ENCODE measurements at regions not wholly inside any gene's neighbourhood (a gene's known extent, or its start where the extent isn't known, plus 50 kb on each side); places are given as distances from the start of the nearest gene placed in this dataset.

GRCh38 chr17:51422634-51423033, 162.3 kb downstream of the UTP18 start:
- H3K27me3 ChIP-seq, result peaks cover 12% of the 10 kb centered on the region
- DNase-seq (ENCODE audit: low spot score in 2 of 2), result no peak
- H3K36me3 ChIP-seq, result no peaks in the 10 kb centered on the region
- no peak overlapping the region for H3K27ac ChIP-seq
- 78% methylated on average over 3 of the region's 3 CpGs for WGBS
- no peak overlapping the region for H3K4me3 ChIP-seq
- TF ChIP-seq, protein P1, sequence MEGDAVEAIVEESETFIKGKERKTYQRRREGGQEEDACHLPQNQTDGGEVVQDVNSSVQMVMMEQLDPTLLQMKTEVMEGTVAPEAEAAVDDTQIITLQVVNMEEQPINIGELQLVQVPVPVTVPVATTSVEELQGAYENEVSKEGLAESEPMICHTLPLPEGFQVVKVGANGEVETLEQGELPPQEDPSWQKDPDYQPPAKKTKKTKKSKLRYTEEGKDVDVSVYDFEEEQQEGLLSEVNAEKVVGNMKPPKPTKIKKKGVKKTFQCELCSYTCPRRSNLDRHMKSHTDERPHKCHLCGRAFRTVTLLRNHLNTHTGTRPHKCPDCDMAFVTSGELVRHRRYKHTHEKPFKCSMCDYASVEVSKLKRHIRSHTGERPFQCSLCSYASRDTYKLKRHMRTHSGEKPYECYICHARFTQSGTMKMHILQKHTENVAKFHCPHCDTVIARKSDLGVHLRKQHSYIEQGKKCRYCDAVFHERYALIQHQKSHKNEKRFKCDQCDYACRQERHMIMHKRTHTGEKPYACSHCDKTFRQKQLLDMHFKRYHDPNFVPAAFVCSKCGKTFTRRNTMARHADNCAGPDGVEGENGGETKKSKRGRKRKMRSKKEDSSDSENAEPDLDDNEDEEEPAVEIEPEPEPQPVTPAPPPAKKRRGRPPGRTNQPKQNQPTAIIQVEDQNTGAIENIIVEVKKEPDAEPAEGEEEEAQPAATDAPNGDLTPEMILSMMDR (IDR thresholded peaks at IDR 0.05), result no peak
- TF ChIP-seq POLR2AphosphoS5 (IDR thresholded peaks at IDR 0.05) (no peak), POLR2A (IDR thresholded peaks at IDR 0.05) (no peak), EP300 (IDR thresholded peaks at IDR 0.05) (no peak)
- H3K9me3 ChIP-seq, result no peaks in the 10 kb centered on the region
- H3K4me1 ChIP-seq, result peaks cover 3% of the 10 kb centered on the region

GRCh38 chr17:51423421-51424160, 163.2 kb downstream of the UTP18 start:
- Histone ChIP-seq H3K27ac (no peak overlapping the region), H3K36me3 (no peaks in the 10 kb centered on the region), H3K4me3 (no peak overlapping the region), H3K27me3 (peaks cover 7% of the 10 kb centered on the region), H3K4me1 (peaks cover 7% of the 10 kb centered on the region), H3K9me3 (no peaks in the 10 kb centered on the region)
- 60% methylated on average over 3 of the region's 3 CpGs for WGBS
- no peak for DNase-seq (ENCODE audit: low spot score in 2 of 2)
- no peak for TF ChIP-seq POLR2A (IDR thresholded peaks at IDR 0.05)
- no peak for TF ChIP-seq POLR2AphosphoS5 (IDR thresholded peaks at IDR 0.05)
- no peak for TF ChIP-seq EP300 (IDR thresholded peaks at IDR 0.05)
- TF ChIP-seq, protein P1 (IDR thresholded peaks at IDR 0.05), result no peak

GRCh38 chr17:51425773-51426172, 165.4 kb downstream of the UTP18 start:
- DNase-seq (ENCODE audit: low spot score in 2 of 2), result no peak
- TF ChIP-seq, protein P1 (IDR thresholded peaks at IDR 0.05), result no peak
- TF ChIP-seq POLR2A (IDR thresholded peaks at IDR 0.05) (no peak), POLR2AphosphoS5 (IDR thresholded peaks at IDR 0.05) (no peak), EP300 (IDR thresholded peaks at IDR 0.05) (no peak)
- Histone ChIP-seq H3K4me1 (peaks cover 7% of the 10 kb centered on the region), H3K36me3 (no peaks in the 10 kb centered on the region), H3K27me3 (peaks cover 7% of the 10 kb centered on the region), H3K9me3 (no peaks in the 10 kb centered on the region), H3K4me3 (no peak overlapping the region), H3K27ac (no peak overlapping the region)
- 77% methylated on average over 1 of the region's 1 CpG for WGBS

GRCh38 chr17:51427323-51427811, 167.0 kb downstream of the UTP18 start:
- TF ChIP-seq POLR2A (IDR thresholded peaks at IDR 0.05), result no peak
- no peak for TF ChIP-seq EP300 (IDR thresholded peaks at IDR 0.05)
- peaks cover 7% of the 10 kb centered on the region for H3K4me1 ChIP-seq
- H3K27me3 ChIP-seq, result peaks cover 5% of the 10 kb centered on the region
- H3K27ac ChIP-seq, result no peak overlapping the region
- 53% methylated on average over 7 of the region's 7 CpGs for WGBS
- no peaks in the 10 kb centered on the region for H3K36me3 ChIP-seq
- no peaks in the 10 kb centered on the region for H3K9me3 ChIP-seq
- no peak overlapping the region for H3K4me3 ChIP-seq
- DNase-seq (ENCODE audit: low spot score in 2 of 2), result no peak

GRCh38 chr17:51427856-51428255, 167.5 kb downstream of the UTP18 start:
- TF ChIP-seq POLR2A (IDR thresholded peaks at IDR 0.05), result no peak
- TF ChIP-seq POLR2AphosphoS5 (IDR thresholded peaks at IDR 0.05), result no peak
- TF ChIP-seq EP300 (IDR thresholded peaks at IDR 0.05), result no peak
- TF ChIP-seq, protein P1 (IDR thresholded peaks at IDR 0.05), result no peak
- no peak overlapping the region for H3K27ac ChIP-seq
- 26% methylated on average over 4 of the region's 4 CpGs for WGBS
- H3K36me3 ChIP-seq, result no peaks in the 10 kb centered on the region
- no peak for DNase-seq (ENCODE audit: low spot score in 2 of 2)
- H3K4me3 ChIP-seq, result no peak overlapping the region
- H3K9me3 ChIP-seq, result no peaks in the 10 kb centered on the region
- H3K27me3 ChIP-seq, result no peaks in the 10 kb centered on the region
- peaks cover 7% of the 10 kb centered on the region for H3K4me1 ChIP-seq
